HG03575 (cell line): ENCODE measurements at regions not wholly inside any gene's neighbourhood (a gene's known extent, or its start where the extent isn't known, plus 50 kb on each side); places are given as distances from the start of the nearest gene placed in this dataset.

Source experiments
- ATAC-seq: cut with Tn5 transposase; IDR thresholded peaks from one replicate; pipeline ENCODE4 v1.9.1; 2021; ENCODE audit not compliant: unreplicated experiment, insufficient number of reproducible peaks, low FRiP score; ENCODE audit errors: extremely low read depth

GRCh38 chr7:17696422-17696821, 243.9 kb downstream of the SNX13 start:
- ATAC-seq = no peak

GRCh38 chr7:17697128-17697881, 243.0 kb downstream of the SNX13 start:
- no peak for ATAC-seq

- no peak for ATAC-seq
These were observed 240.6 kb downstream of the SNX13 start for GRCh38 chr7:17699696-17700095.

GRCh38 chr7:17700138-17700537, 240.2 kb downstream of the SNX13 start:
- no peak for ATAC-seq

- no peak for ATAC-seq
These were observed 234.0 kb downstream of the SNX13 start for GRCh38 chr7:17706275-17706674.

- no peak for ATAC-seq
These were observed 233.6 kb downstream of the SNX13 start for GRCh38 chr7:17706734-17707133.

- no peak for ATAC-seq
These were observed 231.2 kb downstream of the SNX13 start for GRCh38 chr7:17709127-17709526.

- no peak for ATAC-seq
These were observed 230.7 kb downstream of the SNX13 start for GRCh38 chr7:17709599-17709998.

GRCh38 chr7:17710312-17710711, 230.0 kb downstream of the SNX13 start:
- no peak for ATAC-seq

- no peak for ATAC-seq
These were observed 226.7 kb downstream of the SNX13 start for GRCh38 chr7:17713584-17713983.

- ATAC-seq = no peak
These were observed 223.5 kb downstream of the SNX13 start for GRCh38 chr7:17716816-17717215.

GRCh38 chr7:17719998-17720397, 220.3 kb downstream of the SNX13 start:
- ATAC-seq = no peak

GRCh38 chr7:17721736-17722285, 218.5 kb downstream of the SNX13 start:
- ATAC-seq = no peak

- no peak for ATAC-seq
These were observed 217.5 kb downstream of the SNX13 start for GRCh38 chr7:17722798-17723197.

GRCh38 chr7:17725821-17726220, 214.5 kb downstream of the SNX13 start:
- no peak for ATAC-seq

- ATAC-seq = no peak
These were observed 208.2 kb downstream of the SNX13 start for GRCh38 chr7:17732083-17732482.
